ENCODE measurements at regions not wholly inside any gene's neighbourhood (a gene's known extent, or its start where the extent isn't known, plus 50 kb on each side); places are given as distances from the start of the nearest gene placed in this dataset.

GRCh38 chr1:239924741-239925350, 166.8 kb upstream of the FMN2 start:
- no peak for DNase-seq (ENCODE audit: low spot score)

DNA sequence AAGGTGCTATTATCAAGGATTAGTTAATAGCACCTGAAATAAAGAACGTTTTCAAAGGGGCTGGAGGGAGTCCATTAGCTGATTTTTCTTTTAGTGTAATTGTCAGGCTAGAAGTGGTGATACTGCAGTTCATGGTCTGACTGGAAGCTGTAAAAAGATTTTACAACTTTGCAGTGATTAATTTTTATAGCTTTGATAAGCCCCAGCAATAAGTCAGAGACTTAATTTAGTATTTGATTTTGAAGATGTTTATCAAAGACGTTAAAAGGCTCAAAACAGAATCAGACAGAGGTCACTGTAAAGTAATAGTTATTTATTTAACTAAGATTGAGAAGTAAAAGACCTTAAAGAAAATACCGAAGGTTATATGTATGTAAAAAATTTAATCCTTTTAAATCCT, 165.5 kb upstream of the FMN2 start:
- DNase-seq (ENCODE audit: low spot score), result no peak

DNA sequence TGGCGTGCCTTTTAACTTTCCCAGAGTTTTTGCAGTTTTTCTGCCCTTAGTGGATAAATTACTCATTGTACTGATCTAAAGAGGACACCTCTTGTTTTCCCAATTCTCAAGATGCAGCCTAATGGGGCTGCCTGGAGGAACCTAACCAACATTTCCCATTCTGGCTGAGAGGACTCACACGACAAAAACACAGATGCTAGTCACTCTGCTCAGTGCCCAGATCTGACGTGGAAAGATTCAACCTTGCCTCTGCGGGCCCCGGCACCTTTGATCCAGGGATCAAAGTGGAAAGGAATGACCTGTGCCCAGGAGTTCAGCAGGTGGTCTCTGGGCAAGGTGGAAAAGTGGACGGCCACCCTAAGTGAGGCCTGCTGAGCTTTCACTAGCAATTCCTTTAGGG, 162.4 kb upstream of the FMN2 start:
- no peak for DNase-seq (ENCODE audit: low spot score)

DNA sequence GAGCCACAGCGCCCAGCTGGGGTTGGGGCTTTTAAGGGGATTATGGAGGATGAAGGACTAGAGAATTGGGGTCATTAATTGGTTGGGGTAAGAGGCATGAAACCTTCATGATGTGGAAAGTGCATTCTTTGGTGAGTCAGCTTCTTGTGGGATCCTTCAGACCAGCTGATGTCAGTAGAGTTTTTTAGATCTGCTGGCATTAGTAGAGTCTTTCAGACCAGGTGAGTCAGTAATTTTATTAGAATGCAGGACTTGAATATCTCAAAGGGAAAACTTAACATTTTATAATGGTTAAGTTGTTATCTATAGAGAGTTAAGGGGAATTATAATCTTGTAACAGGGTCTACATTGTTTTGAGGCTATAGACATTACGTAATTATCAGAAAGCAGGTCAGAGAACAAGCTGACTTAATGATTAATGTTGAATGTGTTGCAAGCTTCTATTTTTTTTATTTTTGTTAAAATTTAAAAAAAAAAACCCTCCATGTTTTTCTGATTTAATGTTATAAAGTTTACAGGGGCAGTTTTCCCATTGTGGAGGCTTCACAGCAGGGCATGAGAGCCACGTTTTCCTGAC, 160.9 kb upstream of the FMN2 start:
- no peak for DNase-seq (ENCODE audit: low spot score)

DNA sequence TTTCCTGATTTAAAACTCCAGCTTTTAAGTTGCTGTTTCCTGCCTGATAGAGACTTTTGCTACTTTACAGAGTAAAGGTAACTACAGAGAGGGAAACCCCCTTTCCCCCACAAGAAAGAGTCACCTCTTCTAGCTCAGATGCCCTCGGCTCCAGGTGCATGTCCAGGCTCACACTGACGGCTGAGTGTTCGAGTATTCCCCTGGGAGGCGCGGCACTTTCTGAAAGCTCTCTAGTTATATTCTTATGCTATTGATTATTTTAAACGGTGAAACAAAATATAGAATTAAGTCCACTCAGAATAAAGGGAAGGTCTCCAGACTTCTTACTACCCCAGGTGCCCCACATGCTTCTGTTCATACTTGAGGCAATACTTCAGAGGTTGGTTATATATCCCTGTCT, 160.3 kb upstream of the FMN2 start:
- DNase-seq (ENCODE audit: low spot score), result no peak

- DNase-seq (ENCODE audit: low spot score), result no peak
Observed at GRCh38 chr1:239939602-239940001, 152.1 kb upstream of the FMN2 start.

DNA sequence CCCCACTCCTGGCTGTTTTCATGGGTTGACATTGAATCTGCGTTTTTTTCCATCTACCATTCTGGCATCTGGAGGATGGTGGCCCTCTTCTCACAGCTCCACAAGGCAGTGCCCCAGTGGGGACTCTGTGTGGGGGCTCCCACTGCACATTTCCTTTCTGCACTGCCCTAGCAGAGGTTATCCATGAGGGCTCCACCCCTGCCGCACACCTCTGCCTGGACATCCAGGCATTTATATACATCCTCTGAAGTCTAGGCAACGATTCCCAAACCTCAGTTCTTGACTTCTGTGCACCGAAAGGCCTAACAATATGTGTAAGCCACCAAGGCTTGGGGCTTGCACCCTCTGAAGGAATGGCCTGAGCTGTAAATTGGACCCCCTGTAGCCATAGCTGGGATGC, 147.9 kb upstream of the FMN2 start:
- DNase-seq (ENCODE audit: low spot score), result no peak

GRCh38 chr1:239944666-239945065, 147.0 kb upstream of the FMN2 start:
- DNase-seq (ENCODE audit: low spot score), result no peak

- no peak for DNase-seq (ENCODE audit: low spot score)
Observed at GRCh38 chr1:239947801-239948200, 143.9 kb upstream of the FMN2 start.

DNA sequence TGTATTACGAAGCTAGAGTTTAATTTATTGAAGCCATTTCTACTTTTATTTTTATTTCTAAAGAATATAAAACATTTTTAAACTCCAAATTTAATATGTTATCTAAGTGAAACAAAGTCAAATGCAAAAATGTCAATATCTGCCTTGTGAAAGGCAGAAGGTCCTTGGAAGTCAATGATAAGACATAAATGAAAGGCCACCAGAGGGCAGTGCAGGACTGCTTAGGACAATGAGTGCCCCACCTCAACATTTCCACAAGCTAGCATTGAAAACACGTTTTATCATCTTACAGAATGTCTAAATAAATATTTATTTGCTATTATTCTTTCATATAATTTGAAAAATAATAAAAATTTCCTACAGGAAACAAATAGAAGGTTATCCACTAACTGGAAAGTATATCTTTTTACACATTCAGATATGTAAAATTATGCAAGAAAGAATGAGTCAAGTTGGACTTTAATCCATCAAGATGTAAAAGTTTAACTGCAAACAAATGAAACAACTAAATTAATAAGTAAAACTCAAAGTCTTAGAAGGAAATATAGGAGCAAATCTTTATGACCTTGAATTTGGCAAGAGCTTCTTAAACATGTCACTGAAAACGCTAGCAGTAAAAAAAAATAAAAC, 140.1 kb upstream of the FMN2 start:
- DNase-seq (ENCODE audit: low spot score), result peak; percentile 63

GRCh38 chr1:239952348-239953308, 139.1 kb upstream of the FMN2 start:
- DNase-seq (ENCODE audit: low spot score), result no peak

- no peak for DNase-seq (ENCODE audit: low spot score)
Observed at GRCh38 chr1:239954836-239955235, 136.8 kb upstream of the FMN2 start.

DNA sequence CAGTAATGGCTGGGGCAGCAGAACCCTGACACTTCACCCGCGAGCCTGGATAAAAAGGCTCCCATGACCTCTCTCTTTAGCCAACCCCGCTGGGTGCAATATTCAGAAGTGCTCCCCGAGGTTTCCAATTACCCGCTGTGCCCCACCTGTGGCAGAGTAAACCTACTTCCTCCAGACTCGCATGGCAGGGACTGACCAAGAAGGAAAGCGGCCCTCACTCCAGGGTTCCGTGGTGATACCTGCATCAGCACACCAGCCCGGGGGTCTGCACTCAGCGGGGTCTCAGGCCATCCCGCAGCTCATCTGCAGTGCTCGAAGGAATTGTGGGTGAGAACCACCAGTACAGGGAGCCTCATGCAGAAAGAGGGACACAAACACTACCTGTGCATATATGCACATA, 136.3 kb upstream of the FMN2 start:
- no peak for DNase-seq (ENCODE audit: low spot score)

DNA sequence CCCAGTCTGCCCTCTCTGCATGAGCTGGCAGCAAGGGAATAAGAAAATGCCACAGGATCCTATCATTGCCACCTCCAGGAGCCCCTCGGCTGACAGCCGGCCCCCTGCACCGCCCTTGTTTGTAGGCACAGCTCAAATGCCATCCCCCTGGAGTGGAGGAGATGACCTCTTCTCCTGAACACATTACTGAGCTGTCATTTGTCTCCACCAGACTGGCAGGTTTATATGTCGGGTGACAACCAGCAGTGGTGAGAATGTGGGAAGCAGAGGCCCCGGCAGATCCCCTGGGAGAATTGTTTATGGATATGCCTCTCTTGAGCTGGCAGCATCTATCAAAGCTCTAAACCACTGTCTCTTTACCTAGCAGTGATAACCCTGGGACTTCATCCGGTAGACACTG, 135.4 kb upstream of the FMN2 start:
- no peak for DNase-seq (ENCODE audit: low spot score)

GRCh38 chr1:239958063-239958462, 133.6 kb upstream of the FMN2 start:
- no peak for DNase-seq (ENCODE audit: low spot score)

GRCh38 chr1:239960366-239960765, 131.3 kb upstream of the FMN2 start:
- no peak for DNase-seq (ENCODE audit: low spot score)

DNA sequence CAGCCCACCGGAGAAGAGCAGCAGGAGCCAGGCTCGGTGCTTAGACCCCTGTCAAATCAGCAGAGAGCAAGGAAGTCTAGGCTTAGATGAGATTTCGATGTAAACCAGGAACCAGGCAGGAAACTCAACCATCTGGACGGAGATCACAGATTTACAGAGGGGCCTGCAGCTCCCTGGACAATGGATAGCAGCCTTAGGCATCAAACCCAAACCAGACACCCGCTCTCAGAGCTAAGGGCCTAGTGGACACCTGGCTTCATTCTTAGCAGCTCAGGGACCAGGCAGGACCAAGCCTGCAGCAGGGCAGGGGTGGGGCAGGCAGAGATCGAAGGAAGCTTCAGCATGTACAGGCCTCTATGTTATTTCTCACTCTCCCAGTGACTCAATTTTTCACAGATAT, 127.8 kb upstream of the FMN2 start:
- DNase-seq (ENCODE audit: low spot score), result no peak

DNA sequence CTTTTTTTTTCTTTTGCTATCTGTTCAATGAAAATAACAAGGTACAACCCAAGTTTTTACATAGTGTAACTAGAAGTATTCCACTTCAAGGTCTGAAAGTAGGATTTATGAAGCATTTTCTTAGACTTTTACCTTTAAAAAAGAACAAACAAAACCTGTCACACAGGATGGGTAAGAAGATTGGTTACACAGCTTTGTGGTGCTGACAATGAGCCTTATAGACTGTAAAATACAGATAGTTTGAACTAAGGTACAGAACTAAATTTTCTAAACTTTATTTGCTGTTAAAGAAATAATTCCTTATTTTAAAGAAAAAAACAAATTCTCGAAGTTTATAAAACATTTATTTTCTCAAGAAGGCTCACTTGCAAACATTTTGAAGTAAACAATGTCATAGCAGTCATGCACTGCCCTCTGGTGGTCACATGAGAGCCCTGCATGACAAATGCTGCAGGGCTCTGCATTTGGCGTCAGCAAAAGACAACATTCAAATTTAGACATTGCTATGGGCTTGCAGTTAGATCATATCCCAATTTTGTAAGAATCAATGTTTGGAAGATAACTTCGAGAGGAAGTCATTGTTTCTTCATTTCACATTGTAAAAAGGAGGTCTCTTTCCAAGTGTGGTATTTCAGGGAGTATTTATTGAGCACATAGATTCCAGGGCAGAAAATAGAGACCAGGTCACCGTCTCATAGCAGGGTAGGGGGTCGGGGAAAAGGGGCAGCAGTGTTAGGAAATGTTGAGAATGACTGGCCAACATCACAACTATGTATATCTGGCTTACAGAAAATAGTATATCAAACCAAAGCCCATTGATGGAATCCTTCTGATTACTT, 115.3 kb upstream of the FMN2 start:
- peak; percentile 39 for DNase-seq (ENCODE audit: low spot score)

- no peak for DNase-seq (ENCODE audit: low spot score)
Observed at GRCh38 chr1:239977416-239977815, 114.3 kb upstream of the FMN2 start.

DNA sequence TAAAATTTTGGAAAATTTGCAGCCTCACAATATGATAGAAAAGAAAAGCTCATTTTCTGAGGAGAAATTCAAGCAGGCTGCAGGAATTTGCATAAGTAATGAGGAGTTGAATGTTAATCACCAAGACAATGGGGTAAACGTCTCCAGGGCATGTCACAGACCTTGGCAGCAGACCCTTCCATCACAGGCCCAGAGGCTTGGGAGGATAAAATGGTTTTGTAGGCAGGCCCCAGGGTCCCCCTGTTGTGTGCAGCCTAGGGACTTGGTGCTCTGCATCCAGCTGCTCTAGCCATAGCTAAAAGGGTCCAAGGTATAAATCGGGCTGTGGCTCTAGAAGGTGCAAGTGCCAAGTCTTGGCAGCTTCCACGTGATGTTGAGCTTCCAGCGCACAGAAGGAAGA, 112.2 kb upstream of the FMN2 start:
- DNase-seq (ENCODE audit: low spot score), result no peak

GRCh38 chr1:239982762-239983161, 108.9 kb upstream of the FMN2 start:
- no peak for DNase-seq (ENCODE audit: low spot score)

- no peak for DNase-seq (ENCODE audit: low spot score)
Observed at GRCh38 chr1:239985044-239985443, 106.6 kb upstream of the FMN2 start.

Data from putamen (tissue), 1 donor.